ENCODE measurements at regions not wholly inside any gene's neighbourhood (a gene's known extent, or its start where the extent isn't known, plus 50 kb on each side); places are given as distances from the start of the nearest gene placed in this dataset.

GRCh38 chrX:88416965-88417364 is 330.1 kb upstream of the CPXCR1 start:
- Mint-ChIP-seq H3K9me3 (peaks cover 0 to 2% (median 0%) of the 10 kb centered on the region in 8 donors), H3K27me3 (no peaks in the 10 kb centered on the region), H3K4me1 (no peaks in the 10 kb centered on the region), H3K4me3 (no peak overlapping the region), H3K36me3 (no peaks in the 10 kb centered on the region), H3K27ac (no peak overlapping the region)
- H3K27ac ChIP-seq (ENCODE audit: low read depth, low read length) = no peak overlapping the region
- intact Hi-C loops (cut with micrococcal nuclease) = no loop called here
- H3K4me3 ChIP-seq (ENCODE audit: low read length in 2 of 2) = no peak overlapping the region
- H3K9me3 ChIP-seq (ENCODE audit: control insufficient read depth in 1 of 2, low read length in 2 of 2) = no peaks in the 10 kb centered on the region
- ChIA-PET POLR2A (ENCODE audit: partially characterized antibody) (no interaction called here), CTCF (ENCODE audit: partially characterized antibody) (no interaction called here)
- no peaks in the 10 kb centered on the region for H3K27me3 ChIP-seq (ENCODE audit: insufficient read depth, low read length)
- DNase-seq = no peak
- no peaks in the 10 kb centered on the region for H3K4me1 ChIP-seq (ENCODE audit: insufficient read depth, low read length)
- H3K36me3 ChIP-seq (ENCODE audit: insufficient read depth, low read length) = no peaks in the 10 kb centered on the region

GRCh38 chrX:88424071-88424470 is 323.0 kb upstream of the CPXCR1 start:
- H3K36me3 ChIP-seq (ENCODE audit: insufficient read depth, low read length) = no peaks in the 10 kb centered on the region
- ChIA-PET POLR2A (ENCODE audit: partially characterized antibody) (no interaction called here), CTCF (ENCODE audit: partially characterized antibody) (no interaction called here)
- DNase-seq = no peak
- Mint-ChIP-seq H3K4me3 (no peak overlapping the region), H3K36me3 (no peaks in the 10 kb centered on the region), H3K4me1 (no peaks in the 10 kb centered on the region), H3K27ac (no peak overlapping the region), H3K9me3 (peaks cover 0 to 3% (median 0%) of the 10 kb centered on the region in 8 donors), H3K27me3 (no peaks in the 10 kb centered on the region)
- intact Hi-C loops (cut with micrococcal nuclease) = no loop called here
- no peaks in the 10 kb centered on the region for H3K4me1 ChIP-seq (ENCODE audit: insufficient read depth, low read length)
- no peaks in the 10 kb centered on the region for H3K27me3 ChIP-seq (ENCODE audit: insufficient read depth, low read length)
- H3K9me3 ChIP-seq (ENCODE audit: control insufficient read depth in 1 of 2, low read length in 2 of 2) = no peaks in the 10 kb centered on the region
- H3K27ac ChIP-seq (ENCODE audit: low read depth, low read length) = no peak overlapping the region
- no peak overlapping the region for H3K4me3 ChIP-seq (ENCODE audit: low read length in 2 of 2)

- Histone ChIP-seq H3K4me1 (ENCODE audit: insufficient read depth, low read length) (no peaks in the 10 kb centered on the region), H3K9me3 (ENCODE audit: control insufficient read depth in 1 of 2, low read length in 2 of 2) (no peaks in the 10 kb centered on the region), H3K27me3 (ENCODE audit: insufficient read depth, low read length) (no peaks in the 10 kb centered on the region), H3K27ac (ENCODE audit: low read depth, low read length) (no peak overlapping the region), H3K36me3 (ENCODE audit: insufficient read depth, low read length) (no peaks in the 10 kb centered on the region), H3K4me3 (ENCODE audit: low read length in 2 of 2) (no peak overlapping the region)
- H3K9me3 Mint-ChIP-seq = peaks cover 0 to 3% (median 0%) of the 10 kb centered on the region in 8 donors
- H3K4me3 Mint-ChIP-seq = no peak overlapping the region
- no peak for DNase-seq
- H3K36me3 Mint-ChIP-seq = no peaks in the 10 kb centered on the region
- POLR2A ChIA-PET (ENCODE audit: partially characterized antibody) = no interaction called here
- intact Hi-C loops (cut with micrococcal nuclease) = no loop called here
- H3K27ac Mint-ChIP-seq = no peak overlapping the region
- H3K4me1 Mint-ChIP-seq = no peaks in the 10 kb centered on the region
- no peaks in the 10 kb centered on the region for H3K27me3 Mint-ChIP-seq
- CTCF ChIA-PET (ENCODE audit: partially characterized antibody) = no interaction called here
Measured at GRCh38 chrX:88424541-88424940, 322.5 kb upstream of the CPXCR1 start.

- no peaks in the 10 kb centered on the region for H3K4me1 Mint-ChIP-seq
- H3K27me3 Mint-ChIP-seq = no peaks in the 10 kb centered on the region
- H3K9me3 ChIP-seq (ENCODE audit: control insufficient read depth in 1 of 2, low read length in 2 of 2) = no peaks in the 10 kb centered on the region
- H3K27me3 ChIP-seq (ENCODE audit: insufficient read depth, low read length) = no peaks in the 10 kb centered on the region
- H3K4me3 ChIP-seq (ENCODE audit: low read length in 2 of 2) = no peak overlapping the region
- no peak overlapping the region for H3K27ac Mint-ChIP-seq
- CTCF ChIA-PET (ENCODE audit: partially characterized antibody) = no interaction called here
- no peak overlapping the region for H3K4me3 Mint-ChIP-seq
- no peaks in the 10 kb centered on the region for H3K36me3 Mint-ChIP-seq
- no peak for DNase-seq
- no peaks in the 10 kb centered on the region for H3K36me3 ChIP-seq (ENCODE audit: insufficient read depth, low read length)
- peaks cover 0 to 3% (median 0%) of the 10 kb centered on the region in 8 donors for H3K9me3 Mint-ChIP-seq
- H3K4me1 ChIP-seq (ENCODE audit: insufficient read depth, low read length) = no peaks in the 10 kb centered on the region
- intact Hi-C loops (cut with micrococcal nuclease) = no loop called here
- H3K27ac ChIP-seq (ENCODE audit: low read depth, low read length) = no peak overlapping the region
- POLR2A ChIA-PET (ENCODE audit: partially characterized antibody) = no interaction called here
Measured at GRCh38 chrX:88425739-88426138, 321.3 kb upstream of the CPXCR1 start.

GRCh38 chrX:88437563-88437962 is 309.5 kb upstream of the CPXCR1 start:
- Histone ChIP-seq H3K36me3 (ENCODE audit: insufficient read depth, low read length) (no peaks in the 10 kb centered on the region), H3K27me3 (ENCODE audit: insufficient read depth, low read length) (no peaks in the 10 kb centered on the region), H3K4me3 (ENCODE audit: low read length in 2 of 2) (no peak overlapping the region), H3K27ac (ENCODE audit: low read depth, low read length) (no peak overlapping the region), H3K4me1 (ENCODE audit: insufficient read depth, low read length) (no peaks in the 10 kb centered on the region), H3K9me3 (ENCODE audit: control insufficient read depth in 1 of 2, low read length in 2 of 2) (no peaks in the 10 kb centered on the region)
- no peaks in the 10 kb centered on the region for H3K4me1 Mint-ChIP-seq
- H3K27ac Mint-ChIP-seq = no peak overlapping the region
- ChIA-PET CTCF (ENCODE audit: partially characterized antibody) (no interaction called here), POLR2A (ENCODE audit: partially characterized antibody) (no interaction called here)
- DNase-seq = no peak
- no peak overlapping the region for H3K4me3 Mint-ChIP-seq
- no peaks in the 10 kb centered on the region for H3K36me3 Mint-ChIP-seq
- intact Hi-C loops (cut with micrococcal nuclease) = no loop called here
- H3K9me3 Mint-ChIP-seq = peaks cover 0 to 5% (median 2%) of the 10 kb centered on the region in 8 donors
- H3K27me3 Mint-ChIP-seq = no peaks in the 10 kb centered on the region

GRCh38 chrX:88438209-88438608 is 308.8 kb upstream of the CPXCR1 start:
- no peak overlapping the region for H3K4me3 ChIP-seq (ENCODE audit: low read length in 2 of 2)
- no peaks in the 10 kb centered on the region for H3K27me3 ChIP-seq (ENCODE audit: insufficient read depth, low read length)
- Mint-ChIP-seq H3K9me3 (peaks cover 0 to 5% (median 2%) of the 10 kb centered on the region in 8 donors), H3K36me3 (no peaks in the 10 kb centered on the region), H3K27me3 (no peaks in the 10 kb centered on the region), H3K4me3 (no peak overlapping the region), H3K27ac (no peak overlapping the region), H3K4me1 (no peaks in the 10 kb centered on the region)
- POLR2A ChIA-PET (ENCODE audit: partially characterized antibody) = no interaction called here
- intact Hi-C loops (cut with micrococcal nuclease) = no loop called here
- H3K9me3 ChIP-seq (ENCODE audit: control insufficient read depth in 1 of 2, low read length in 2 of 2) = no peaks in the 10 kb centered on the region
- H3K36me3 ChIP-seq (ENCODE audit: insufficient read depth, low read length) = no peaks in the 10 kb centered on the region
- CTCF ChIA-PET (ENCODE audit: partially characterized antibody) = no interaction called here
- DNase-seq = no peak
- no peak overlapping the region for H3K27ac ChIP-seq (ENCODE audit: low read depth, low read length)
- H3K4me1 ChIP-seq (ENCODE audit: insufficient read depth, low read length) = no peaks in the 10 kb centered on the region

GRCh38 chrX:88439935-88440334 is 307.1 kb upstream of the CPXCR1 start:
- Histone ChIP-seq H3K9me3 (ENCODE audit: control insufficient read depth in 1 of 2, low read length in 2 of 2) (no peaks in the 10 kb centered on the region), H3K27me3 (ENCODE audit: insufficient read depth, low read length) (no peaks in the 10 kb centered on the region), H3K36me3 (ENCODE audit: insufficient read depth, low read length) (no peaks in the 10 kb centered on the region), H3K27ac (ENCODE audit: low read depth, low read length) (no peak overlapping the region), H3K4me1 (ENCODE audit: insufficient read depth, low read length) (no peaks in the 10 kb centered on the region), H3K4me3 (ENCODE audit: low read length in 2 of 2) (no peak overlapping the region)
- no peak overlapping the region for H3K4me3 Mint-ChIP-seq
- peaks cover 0 to 4% (median under 1%) of the 10 kb centered on the region in 8 donors for H3K9me3 Mint-ChIP-seq
- no peak overlapping the region for H3K27ac Mint-ChIP-seq
- ChIA-PET CTCF (ENCODE audit: partially characterized antibody) (no interaction called here), POLR2A (ENCODE audit: partially characterized antibody) (no interaction called here)
- H3K27me3 Mint-ChIP-seq = no peaks in the 10 kb centered on the region
- no peaks in the 10 kb centered on the region for H3K36me3 Mint-ChIP-seq
- no peaks in the 10 kb centered on the region for H3K4me1 Mint-ChIP-seq
- no peak for DNase-seq
- intact Hi-C loops (cut with micrococcal nuclease) = no loop called here
